Endodermal cell (in vitro differentiated cells): ENCODE measurements at regions not wholly inside any gene's neighbourhood (a gene's known extent, or its start where the extent isn't known, plus 50 kb on each side); places are given as distances from the start of the nearest gene placed in this dataset.

Source experiments
- DNase-seq: peaks from one replicate; pipeline ENCODE4 v3.0.0-alpha.2; 2017
- H3K27ac ChIP-seq: 2 replicates; pipeline ENCODE4 v1.5.1; 2013; ENCODE audit warnings: mild to moderate bottlenecking, low read depth, low read length, moderate library complexity
- H3K27me3 ChIP-seq: 2 replicates; pipeline ENCODE4 v1.6.1; 2013; ENCODE audit warnings: mild to moderate bottlenecking, low read length, moderate library complexity; ENCODE audit not compliant: insufficient read depth, control insufficient read depth, poor library complexity, severe bottlenecking
- H3K36me3 ChIP-seq: 2 replicates; pipeline ENCODE4 v1.7.0; 2013; ENCODE audit warnings: mild to moderate bottlenecking, low read length, moderate library complexity; ENCODE audit not compliant: control insufficient read depth, insufficient read depth
- H3K4me1 ChIP-seq: one replicate; pipeline ENCODE4 v1.7.0; 2013; ENCODE audit warnings: low read length; ENCODE audit not compliant: control insufficient read depth, insufficient read depth
- H3K4me3 ChIP-seq: 2 replicates; pipeline ENCODE4 v1.5.1; 2013; ENCODE audit warnings: mild to moderate bottlenecking, low read length, moderate library complexity
- H3K9ac ChIP-seq: 2 replicates; pipeline ENCODE4 v1.6.1; 2013; ENCODE audit warnings: mild to moderate bottlenecking, low read length, moderate library complexity; ENCODE audit not compliant: poor library complexity, severe bottlenecking; ENCODE audit errors: extremely low read depth
- H3K9me3 ChIP-seq: 2 replicates; pipeline ENCODE4 v1.6.1; 2013; ENCODE audit warnings: mild to moderate bottlenecking, low read length, moderate library complexity; ENCODE audit not compliant: control insufficient read depth
- H3K27ac Mint-ChIP-seq: 2 replicates; pipeline ENCODE4 v1.8.0; 2020; ENCODE audit warnings: mixed read lengths
- H3K27me3 Mint-ChIP-seq: 2 replicates; pipeline ENCODE4 v1.8.0; 2021; ENCODE audit warnings: mild to moderate bottlenecking, mixed read lengths; ENCODE audit not compliant: insufficient read depth
- H3K36me3 Mint-ChIP-seq: 2 replicates; pipeline ENCODE4 v1.8.0; 2020; ENCODE audit warnings: low read depth, mixed read lengths
- H3K4me1 Mint-ChIP-seq: 2 replicates; pipeline ENCODE4 v1.8.0; 2020; ENCODE audit warnings: mixed read lengths
- H3K4me3 Mint-ChIP-seq: 2 replicates; pipeline ENCODE4 v1.8.0; 2020; ENCODE audit warnings: mild to moderate bottlenecking, moderate library complexity, mixed read lengths
- H3K9me3 Mint-ChIP-seq: 2 replicates; pipeline ENCODE4 v1.8.0; 2020; ENCODE audit warnings: mild to moderate bottlenecking, mixed read lengths
- CTCF ChIP-seq: fragments of 200-600 bp; sonication (generic); conservative IDR thresholded peaks from 2 replicates; pipeline ENCODE4 v1.5.0; 2021; ENCODE audit warnings: antibody characterized with exemption, mild to moderate bottlenecking
- WGBS, 2 experiments: methylation state at CpG; one replicate each; pipeline versions ENCODE4 v1.1.5 to v1.1.7; 2013; ENCODE audit warnings: missing lambda C conversion rate in 2 of 2, mixed read lengths in 1 of 2; ENCODE audit not compliant: insufficient coverage in 1 of 2, insufficient read length in 1 of 2; 5-methylcytosine and 5-hydroxymethylcytosine counted together

DNA sequence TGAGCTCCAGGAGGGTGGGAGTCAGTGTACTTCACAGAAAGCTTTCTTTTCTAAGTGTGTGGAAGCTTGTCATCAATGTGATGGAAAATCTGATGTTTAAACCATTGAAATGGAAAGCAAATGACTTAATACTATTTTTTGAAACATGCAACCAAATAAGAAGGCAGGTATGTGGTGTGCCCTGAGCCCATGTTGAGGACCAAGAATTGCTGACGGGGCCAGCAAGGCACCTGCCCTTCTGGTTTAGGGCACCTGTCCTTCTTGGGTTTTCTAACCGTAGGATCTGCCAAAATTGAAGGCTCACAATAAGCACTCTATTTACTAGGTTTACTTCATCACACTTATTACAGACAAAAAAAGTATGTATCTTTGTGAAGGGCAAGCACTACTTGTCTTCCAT is 537.7 kb downstream of the SOCS6 start:
- no peak for TF ChIP-seq CTCF
- Mint-ChIP-seq H3K4me1 (no peaks in the 10 kb centered on the region), H3K27me3 (no peaks in the 10 kb centered on the region), H3K27ac (no peak overlapping the region), H3K4me3 (no peak overlapping the region), H3K9me3 (no peaks in the 10 kb centered on the region), H3K36me3 (no peaks in the 10 kb centered on the region)
- no peaks in the 10 kb centered on the region for H3K4me1 ChIP-seq
- H3K27me3 ChIP-seq, result no peaks in the 10 kb centered on the region
- no peak for DNase-seq
- H3K9ac ChIP-seq, result no peak overlapping the region
- no peak overlapping the region for H3K4me3 ChIP-seq
- WGBS, 2 experiments, result 72 to 84% methylated on average over 2 of the region's 2 CpGs
- no peak overlapping the region for H3K27ac ChIP-seq
- H3K9me3 ChIP-seq, result peaks cover 40% of the 10 kb centered on the region
- no peaks in the 10 kb centered on the region for H3K36me3 ChIP-seq

GRCh38 chr18:70822691-70823090 is 533.8 kb downstream of the SOCS6 start:
- H3K36me3 ChIP-seq, result no peaks in the 10 kb centered on the region
- no peaks in the 10 kb centered on the region for H3K4me1 Mint-ChIP-seq
- H3K9me3 ChIP-seq, result peaks cover 39% of the 10 kb centered on the region
- 67% methylated on average over 3 of the region's 3 CpGs; no CpG with 5 or more reads in 1 of the 2 experiments for WGBS, 2 experiments
- H3K27me3 Mint-ChIP-seq, result no peaks in the 10 kb centered on the region
- no peak overlapping the region for H3K9ac ChIP-seq
- H3K4me3 ChIP-seq, result no peak overlapping the region
- H3K27me3 ChIP-seq, result no peaks in the 10 kb centered on the region
- no peak overlapping the region for H3K27ac ChIP-seq
- no peak overlapping the region for H3K27ac Mint-ChIP-seq
- no peak overlapping the region for H3K4me3 Mint-ChIP-seq
- H3K4me1 ChIP-seq, result no peaks in the 10 kb centered on the region
- H3K36me3 Mint-ChIP-seq, result no peaks in the 10 kb centered on the region
- TF ChIP-seq CTCF, result no peak
- no peaks in the 10 kb centered on the region for H3K9me3 Mint-ChIP-seq
- DNase-seq, result no peak

DNA sequence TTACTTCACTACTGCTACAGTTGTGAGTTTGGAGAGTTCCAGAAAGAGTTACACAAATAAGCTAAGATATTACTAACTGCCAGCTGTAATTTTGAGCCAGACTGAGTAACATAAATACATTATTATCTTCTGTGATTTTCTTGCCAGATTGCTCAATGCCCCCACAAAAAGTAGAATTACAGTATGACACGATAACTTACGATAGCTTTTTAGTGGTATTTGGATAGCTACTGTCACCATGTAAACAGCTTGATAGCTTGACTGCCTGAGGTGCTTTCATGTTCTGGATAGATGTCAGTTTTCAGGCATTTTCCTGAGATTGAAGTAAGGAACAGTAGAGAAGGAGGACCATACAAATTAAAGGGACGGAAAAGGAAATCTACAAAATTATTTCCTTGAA is 533.3 kb downstream of the SOCS6 start:
- no peak overlapping the region for H3K27ac ChIP-seq
- H3K9me3 ChIP-seq, result peaks cover 39% of the 10 kb centered on the region
- no peaks in the 10 kb centered on the region for H3K4me1 Mint-ChIP-seq
- no peaks in the 10 kb centered on the region for H3K27me3 Mint-ChIP-seq
- TF ChIP-seq CTCF, result no peak
- no peaks in the 10 kb centered on the region for H3K4me1 ChIP-seq
- no peak overlapping the region for H3K4me3 Mint-ChIP-seq
- no peak overlapping the region for H3K27ac Mint-ChIP-seq
- H3K9me3 Mint-ChIP-seq, result no peaks in the 10 kb centered on the region
- H3K36me3 ChIP-seq, result no peaks in the 10 kb centered on the region
- H3K36me3 Mint-ChIP-seq, result no peaks in the 10 kb centered on the region
- H3K4me3 ChIP-seq, result no peak overlapping the region
- H3K27me3 ChIP-seq, result no peaks in the 10 kb centered on the region
- no peak overlapping the region for H3K9ac ChIP-seq
- DNase-seq, result no peak
- WGBS, 2 experiments, result 30 to 50% methylated on average over 2 to 3 of the region's 3 CpGs
